ENCODE measurements at regions not wholly inside any gene's neighbourhood (a gene's known extent, or its start where the extent isn't known, plus 50 kb on each side); places are given as distances from the start of the nearest gene placed in this dataset.
A peak's percentile ranks its signal among the peaks of the same experiment; 100 is the strongest.

GRCh38 chr10:2851566-2851965 is 215.8 kb upstream of the PFKP start (continued):
- no peak for TF ChIP-seq AEBP2 (tag by site-specific recombination; IDR thresholded peaks at IDR 0.05; ENCODE audit: borderline replicate concordance)
- no peak for TF ChIP-seq ZIC2 (tag by site-specific recombination; IDR thresholded peaks at IDR 0.05)
- TF ChIP-seq HIC1 (tag by site-specific recombination; IDR thresholded peaks at IDR 0.05): 0 out of 2 replicates have a peak, but pooled peaks have one; percentile 17
- TF ChIP-seq ZNF596 (tag by site-specific recombination; IDR thresholded peaks at IDR 0.05): no peak
- no peak for TF ChIP-seq KLF7 (tag by site-specific recombination; IDR thresholded peaks at IDR 0.05; ENCODE audit: borderline replicate concordance)
- TF ChIP-seq PRDM6 (tag by site-specific recombination; IDR thresholded peaks at IDR 0.05): peak; percentile 10; the same call in 1 of the 2 replicates
- TF ChIP-seq ZNF10 (tag by site-specific recombination; IDR thresholded peaks at IDR 0.05): 0 out of 2 replicates have a peak, but pooled peaks have one; percentile 17
- no peak for TF ChIP-seq ZNF514 (tag by site-specific recombination; IDR thresholded peaks at IDR 0.05)
- TF ChIP-seq REPIN1 (tag by site-specific recombination; IDR thresholded peaks at IDR 0.05; ENCODE audit: low read depth): no peak
- TF ChIP-seq ZNF366 (tag by site-specific recombination; conservative IDR thresholded peaks at IDR 0.05): no peak
- no peak for TF ChIP-seq KLF10 (tag by site-specific recombination; IDR thresholded peaks at IDR 0.05)
- no peak for TF ChIP-seq ZNF843 (tag by site-specific recombination; IDR thresholded peaks at IDR 0.05)
- no peak for TF ChIP-seq ZSCAN16 (tag by site-specific recombination; IDR thresholded peaks at IDR 0.05)

- ChIA-PET POLR2A (no interaction called here), CTCF (interaction anchor here (0.6 kb wide), 1 partner anchor 1030 kb away, joined by 6 read pairs; no protein-coding TSS in a partner anchor)
- Histone ChIP-seq H3K36me3 (ENCODE audit: control insufficient read depth in 2 of 2, insufficient read depth in 1 of 2, low read length in 2 of 2) (no peaks in the 10 kb centered on the region), H3K4me3 (ENCODE audit: low read depth, low read length) (no peak overlapping the region), H3K9me3 (ENCODE audit: control insufficient read depth, insufficient read depth, low read depth, low read length) (no peaks in the 10 kb centered on the region), H3K4me1 (ENCODE audit: control insufficient read depth, insufficient read depth, low read length) (peaks cover 5% of the 10 kb centered on the region; the same call in 1 of the 2 replicates), H3K27ac (ENCODE audit: extremely low read depth, low read depth, low read length) (no peak overlapping the region)
- TF ChIP-seq ZNF341 (tag by site-specific recombination; IDR thresholded peaks at IDR 0.05; ENCODE audit: low read depth) (no peak), ZNF677 (tag by site-specific recombination; IDR thresholded peaks at IDR 0.05) (no peak), BCL11A (tag by site-specific recombination; IDR thresholded peaks at IDR 0.05; ENCODE audit: low read depth) (no peak), MYNN (tag by site-specific recombination; IDR thresholded peaks at IDR 0.05; ENCODE audit: borderline replicate concordance) (no peak), ZNF112 (tag by site-specific recombination; IDR thresholded peaks at IDR 0.05) (no peak), ZNF324 (tag by site-specific recombination; IDR thresholded peaks at IDR 0.05) (no peak), YY2 (tag by site-specific recombination; IDR thresholded peaks at IDR 0.05) (no peak), KLF1 (tag by site-specific recombination; IDR thresholded peaks at IDR 0.05) (no peak), ZNF302 (tag by site-specific recombination; IDR thresholded peaks at IDR 0.05; ENCODE audit: low read depth) (no peak), ZNF585B (tag by site-specific recombination; IDR thresholded peaks at IDR 0.05) (no peak)
- TF ChIP-seq, protein P1, sequence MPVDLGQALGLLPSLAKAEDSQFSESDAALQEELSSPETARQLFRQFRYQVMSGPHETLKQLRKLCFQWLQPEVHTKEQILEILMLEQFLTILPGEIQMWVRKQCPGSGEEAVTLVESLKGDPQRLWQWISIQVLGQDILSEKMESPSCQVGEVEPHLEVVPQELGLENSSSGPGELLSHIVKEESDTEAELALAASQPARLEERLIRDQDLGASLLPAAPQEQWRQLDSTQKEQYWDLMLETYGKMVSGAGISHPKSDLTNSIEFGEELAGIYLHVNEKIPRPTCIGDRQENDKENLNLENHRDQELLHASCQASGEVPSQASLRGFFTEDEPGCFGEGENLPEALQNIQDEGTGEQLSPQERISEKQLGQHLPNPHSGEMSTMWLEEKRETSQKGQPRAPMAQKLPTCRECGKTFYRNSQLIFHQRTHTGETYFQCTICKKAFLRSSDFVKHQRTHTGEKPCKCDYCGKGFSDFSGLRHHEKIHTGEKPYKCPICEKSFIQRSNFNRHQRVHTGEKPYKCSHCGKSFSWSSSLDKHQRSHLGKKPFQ (tag by site-specific recombination; IDR thresholded peaks at IDR 0.05): no peak
- TF ChIP-seq, protein P2, sequence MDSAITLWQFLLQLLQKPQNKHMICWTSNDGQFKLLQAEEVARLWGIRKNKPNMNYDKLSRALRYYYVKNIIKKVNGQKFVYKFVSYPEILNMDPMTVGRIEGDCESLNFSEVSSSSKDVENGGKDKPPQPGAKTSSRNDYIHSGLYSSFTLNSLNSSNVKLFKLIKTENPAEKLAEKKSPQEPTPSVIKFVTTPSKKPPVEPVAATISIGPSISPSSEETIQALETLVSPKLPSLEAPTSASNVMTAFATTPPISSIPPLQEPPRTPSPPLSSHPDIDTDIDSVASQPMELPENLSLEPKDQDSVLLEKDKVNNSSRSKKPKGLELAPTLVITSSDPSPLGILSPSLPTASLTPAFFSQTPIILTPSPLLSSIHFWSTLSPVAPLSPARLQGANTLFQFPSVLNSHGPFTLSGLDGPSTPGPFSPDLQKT (IDR thresholded peaks at IDR 0.05; ENCODE audit: borderline replicate concordance, low read depth, low read length): no peak
- TF ChIP-seq, protein P3, sequence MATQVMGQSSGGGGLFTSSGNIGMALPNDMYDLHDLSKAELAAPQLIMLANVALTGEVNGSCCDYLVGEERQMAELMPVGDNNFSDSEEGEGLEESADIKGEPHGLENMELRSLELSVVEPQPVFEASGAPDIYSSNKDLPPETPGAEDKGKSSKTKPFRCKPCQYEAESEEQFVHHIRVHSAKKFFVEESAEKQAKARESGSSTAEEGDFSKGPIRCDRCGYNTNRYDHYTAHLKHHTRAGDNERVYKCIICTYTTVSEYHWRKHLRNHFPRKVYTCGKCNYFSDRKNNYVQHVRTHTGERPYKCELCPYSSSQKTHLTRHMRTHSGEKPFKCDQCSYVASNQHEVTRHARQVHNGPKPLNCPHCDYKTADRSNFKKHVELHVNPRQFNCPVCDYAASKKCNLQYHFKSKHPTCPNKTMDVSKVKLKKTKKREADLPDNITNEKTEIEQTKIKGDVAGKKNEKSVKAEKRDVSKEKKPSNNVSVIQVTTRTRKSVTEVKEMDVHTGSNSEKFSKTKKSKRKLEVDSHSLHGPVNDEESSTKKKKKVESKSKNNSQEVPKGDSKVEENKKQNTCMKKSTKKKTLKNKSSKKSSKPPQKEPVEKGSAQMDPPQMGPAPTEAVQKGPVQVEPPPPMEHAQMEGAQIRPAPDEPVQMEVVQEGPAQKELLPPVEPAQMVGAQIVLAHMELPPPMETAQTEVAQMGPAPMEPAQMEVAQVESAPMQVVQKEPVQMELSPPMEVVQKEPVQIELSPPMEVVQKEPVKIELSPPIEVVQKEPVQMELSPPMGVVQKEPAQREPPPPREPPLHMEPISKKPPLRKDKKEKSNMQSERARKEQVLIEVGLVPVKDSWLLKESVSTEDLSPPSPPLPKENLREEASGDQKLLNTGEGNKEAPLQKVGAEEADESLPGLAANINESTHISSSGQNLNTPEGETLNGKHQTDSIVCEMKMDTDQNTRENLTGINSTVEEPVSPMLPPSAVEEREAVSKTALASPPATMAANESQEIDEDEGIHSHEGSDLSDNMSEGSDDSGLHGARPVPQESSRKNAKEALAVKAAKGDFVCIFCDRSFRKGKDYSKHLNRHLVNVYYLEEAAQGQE (tag by site-specific recombination; IDR thresholded peaks at IDR 0.05): no peak
These were observed 217.1 kb upstream of the PFKP start for GRCh38 chr10:2850202-2850601.
